Upper lobe of left lung (tissue), 6 donors: ENCODE measurements at regions not wholly inside any gene's neighbourhood (a gene's known extent, or its start where the extent isn't known, plus 50 kb on each side); places are given as distances from the start of the nearest gene placed in this dataset.
"Not testable (repeated sequence)": the region's sequence is repeated elsewhere in the genome, so short reads cannot be mapped to it uniquely, and the experiment has no call there.

ENCODE experiments used
- ATAC-seq, 2 donors: fragments of 200-7000 bp; cut with Tn5 transposase; one replicate each; pipeline ENCODE4 v1.9.1; 2022; ENCODE audit warnings: mild to moderate bottlenecking in 2 of 2, moderate library complexity in 2 of 2; ENCODE audit not compliant: low FRiP score in 2 of 2
- DNase-seq, 2 donors: peaks; one replicate each; pipeline ENCODE4 v3.0.0-alpha.2; 2019 to 2020
- H3K27ac ChIP-seq, 4 donors: fragments of 200-600 bp; sonication (generic); one replicate each; pipeline ENCODE4 v1.5.1; 2016 to 2019
- H3K27me3 ChIP-seq, 4 donors: fragments of 200-600 bp; sonication (generic); one replicate each; pipeline ENCODE4 v1.5.1; 2017 to 2019
- H3K36me3 ChIP-seq, 4 donors: fragments of 200-600 bp; sonication (generic); one replicate each; pipeline ENCODE4 v1.5.1; 2016 to 2019
- H3K4me1 ChIP-seq, 4 donors: fragments of 200-600 bp; sonication (generic); one replicate each; pipeline ENCODE4 v1.5.1; 2018 to 2019
- H3K4me3 ChIP-seq, 4 donors: fragments of 200-600 bp; sonication (generic); one replicate each; pipeline ENCODE4 v1.5.1; 2017 to 2019; ENCODE audit warnings: mild to moderate bottlenecking in 2 of 4, moderate library complexity in 1 of 4
- H3K9me3 ChIP-seq, 4 donors: fragments of 200-600 bp; sonication (generic); one replicate each; pipeline ENCODE4 v1.5.1; 2018 to 2019
- CTCF ChIP-seq, 6 experiments: fragments of 450-650 bp in 4 of 6; fragments of 200-600 bp in 2 of 6; sonication (generic) in 2 of 6; IDR thresholded peaks; one replicate each; pipeline ENCODE4 v1.5.1; 2016 to 2019; ENCODE audit warnings: antibody characterized with exemption in 6 of 6
- EP300 ChIP-seq, 4 donors: sonication (generic); formaldehyde crosslinking; IDR thresholded peaks; one replicate each; pipeline ENCODE4 v1.5.1; 2017; ENCODE audit warnings: antibody characterized with exemption in 4 of 4, control low read depth in 2 of 4
- POLR2A ChIP-seq, 4 donors: fragments of 450-650 bp; IDR thresholded peaks; one replicate each; pipeline ENCODE4 v1.5.1; 2016 to 2017; ENCODE audit warnings: antibody characterized with exemption in 4 of 4, mild to moderate bottlenecking in 2 of 4
- POLR2AphosphoS5 ChIP-seq, 2 donors: sonication (generic); formaldehyde crosslinking; IDR thresholded peaks; one replicate each; pipeline ENCODE4 v1.5.1; 2017; ENCODE audit warnings: antibody characterized with exemption in 2 of 2
- WGBS, 2 donors: methylation state at CpG; one replicate each; pipeline ENCODE4 v1.1.5; 2017 to 2018; 5-methylcytosine and 5-hydroxymethylcytosine counted together
- donor health status: DM: no; HTN: no; CAD: no; lungs with moderate emphysema.
- donor health status: DM: no; HTN: yes; CAD: no; lungs with severe emphysema.

GRCh38 chr2:118425191-118425590, 336.9 kb downstream of the INSIG2 start:
- no peaks in the 10 kb centered on the region for H3K36me3 ChIP-seq
- ATAC-seq (no peak), DNase-seq (no peak)
- WGBS, 2 donors = 78 to 82% methylated on average over 5 of the region's 5 CpGs
- no peaks in the 10 kb centered on the region for H3K27me3 ChIP-seq
- no peak for TF ChIP-seq EP300 (IDR thresholded peaks at IDR 0.05)
- TF ChIP-seq POLR2A (IDR thresholded peaks at IDR 0.05) = no peak
- TF ChIP-seq CTCF (IDR thresholded peaks at IDR 0.05) = no peak
- TF ChIP-seq POLR2AphosphoS5 (IDR thresholded peaks at IDR 0.05) = no peak
- no peak overlapping the region for H3K27ac ChIP-seq
- no peaks in the 10 kb centered on the region for H3K4me1 ChIP-seq
- no peaks in the 10 kb centered on the region for H3K9me3 ChIP-seq
- H3K4me3 ChIP-seq = no peak overlapping the region

DNA sequence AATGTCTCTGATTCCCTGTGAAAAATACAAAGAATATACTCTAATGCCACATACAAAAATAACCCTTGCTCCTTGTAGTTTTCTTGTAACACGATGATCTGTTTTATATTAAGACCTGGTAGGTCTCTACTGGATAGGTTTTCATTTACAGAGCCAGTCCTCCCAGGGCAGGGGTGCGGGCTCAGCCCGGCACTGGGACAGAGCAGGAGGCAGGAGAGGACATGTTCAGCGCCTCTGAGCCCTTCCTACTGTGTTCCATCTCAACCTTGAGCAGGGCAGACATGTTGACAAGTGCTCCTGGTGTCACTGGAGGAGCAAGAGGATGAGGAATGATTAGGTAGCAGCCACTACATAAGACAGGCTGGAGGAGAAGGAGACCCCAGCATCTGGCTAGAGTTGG, 335.5 kb downstream of the INSIG2 start:
- no peak overlapping the region for H3K4me3 ChIP-seq
- peak in 1 of 2 donors; percentile 26 for DNase-seq
- no peaks in the 10 kb centered on the region for H3K36me3 ChIP-seq
- no peak overlapping the region for H3K27ac ChIP-seq
- TF ChIP-seq CTCF (IDR thresholded peaks at IDR 0.05) (no peak), EP300 (IDR thresholded peaks at IDR 0.05) (no peak), POLR2AphosphoS5 (IDR thresholded peaks at IDR 0.05) (no peak), POLR2A (IDR thresholded peaks at IDR 0.05) (no peak)
- no peaks in the 10 kb centered on the region for H3K4me1 ChIP-seq
- ATAC-seq = no peak
- H3K27me3 ChIP-seq = no peaks in the 10 kb centered on the region
- 71 to 81% methylated on average over 4 of the region's 4 CpGs for WGBS, 2 donors
- H3K9me3 ChIP-seq = no peaks in the 10 kb centered on the region

- WGBS, 2 donors = 58 to 91% methylated on average over 3 of the region's 3 CpGs
- no peaks in the 10 kb centered on the region for H3K36me3 ChIP-seq
- DNase-seq (no peak), ATAC-seq (no peak)
- no peak overlapping the region for H3K27ac ChIP-seq
- no peaks in the 10 kb centered on the region for H3K27me3 ChIP-seq
- H3K4me1 ChIP-seq = no peaks in the 10 kb centered on the region
- no peaks in the 10 kb centered on the region for H3K9me3 ChIP-seq
- no peak overlapping the region for H3K4me3 ChIP-seq
- TF ChIP-seq EP300 (IDR thresholded peaks at IDR 0.05) = no peak
- no peak for TF ChIP-seq POLR2A (IDR thresholded peaks at IDR 0.05)
These were observed 333.4 kb downstream of the INSIG2 start for GRCh38 chr2:118421648-118422047.

DNA sequence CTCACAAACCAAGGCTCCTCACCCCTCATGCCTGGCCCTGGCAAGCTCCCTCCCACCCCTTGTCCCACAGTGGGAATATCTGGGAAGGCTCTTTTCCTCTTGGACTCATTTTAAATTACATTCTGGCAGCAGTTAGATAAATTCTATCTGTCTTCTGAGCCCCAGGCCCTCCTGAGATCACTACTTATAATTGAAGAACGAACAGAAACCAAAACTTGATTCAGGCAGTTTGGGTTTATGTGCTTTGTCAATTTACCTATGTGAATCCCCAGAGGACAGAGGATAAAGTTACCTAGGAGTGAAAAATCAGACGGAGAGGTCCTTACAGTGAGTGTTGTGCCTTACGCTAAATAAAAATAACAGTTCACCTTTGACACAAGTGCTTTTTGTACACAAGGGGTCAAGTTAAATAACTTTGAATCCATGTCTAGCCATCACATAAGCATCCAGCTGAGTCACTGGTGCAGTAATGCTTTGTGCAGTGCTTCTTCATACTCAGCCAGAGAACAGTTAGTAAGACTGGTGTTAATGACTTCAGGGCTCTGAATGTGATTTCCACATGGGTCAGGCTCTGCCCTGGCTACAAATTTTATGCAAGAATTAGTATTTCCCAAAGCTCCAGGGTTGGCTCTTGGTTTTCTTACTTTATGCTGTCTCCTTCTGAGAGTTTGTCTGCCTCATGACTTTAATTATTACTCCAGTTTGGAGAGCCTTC, 329.3 kb downstream of the INSIG2 start:
- peak in 1 of 2 donors; percentile 29 for ATAC-seq
- TF ChIP-seq EP300 (IDR thresholded peaks at IDR 0.05) = no peak
- TF ChIP-seq POLR2A (IDR thresholded peaks at IDR 0.05) = no peak
- no peak for TF ChIP-seq CTCF (IDR thresholded peaks at IDR 0.05)
- no peak for TF ChIP-seq POLR2AphosphoS5 (IDR thresholded peaks at IDR 0.05)
- H3K4me3 ChIP-seq = no peak overlapping the region

DNA sequence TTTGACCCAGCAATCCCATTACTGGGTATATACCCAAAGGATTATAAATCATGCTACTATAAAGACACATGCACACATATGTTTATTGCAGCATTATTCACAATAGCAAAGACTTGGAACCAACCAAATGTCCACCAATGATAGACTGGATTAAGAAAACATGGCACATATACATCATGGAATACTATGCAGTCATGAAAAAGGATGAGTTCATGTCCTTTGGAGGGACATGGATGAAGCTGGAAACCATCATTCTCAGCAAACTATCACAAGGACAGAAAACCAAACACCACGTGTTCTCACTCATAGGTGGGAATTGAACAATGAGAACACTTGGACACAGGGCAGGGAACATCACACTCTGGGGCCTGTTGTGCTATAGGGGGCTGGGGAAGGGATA, 326.9 kb downstream of the INSIG2 start:
- not testable (repeated sequence) for DNase-seq, H3K36me3 ChIP-seq, H3K4me1 ChIP-seq, H3K9me3 ChIP-seq, ATAC-seq, H3K27me3 ChIP-seq, H3K27ac ChIP-seq, H3K4me3 ChIP-seq
- 79 to 100% methylated on average over 1 of the region's 1 CpG for WGBS, 2 donors

More for the DNA sequence above, 329.3 kb downstream of the INSIG2 start:
- no peaks in the 10 kb centered on the region for H3K9me3 ChIP-seq
- H3K4me1 ChIP-seq = no peaks in the 10 kb centered on the region
- no peaks in the 10 kb centered on the region for H3K36me3 ChIP-seq
- no peaks in the 10 kb centered on the region for H3K27me3 ChIP-seq
- no peak overlapping the region for H3K27ac ChIP-seq
- DNase-seq = no peak
- 85% methylated on average over 3 of the region's 3 CpGs for WGBS, 2 donors
